NCI-H446 treated with DMSO at 0.1 percent for 48 hours (cell line): ENCODE measurements at regions not wholly inside any gene's neighbourhood (a gene's known extent, or its start where the extent isn't known, plus 50 kb on each side); places are given as distances from the start of the nearest gene placed in this dataset.
"Not testable (repeated sequence)": the region's sequence is repeated elsewhere in the genome, so short reads cannot be mapped to it uniquely, and the experiment has no call there.

Experiments
- DNase-seq: peaks from one replicate; lab custom pipeline; 2025; lab: John Stamatoyannopoulos, UW

DNA sequence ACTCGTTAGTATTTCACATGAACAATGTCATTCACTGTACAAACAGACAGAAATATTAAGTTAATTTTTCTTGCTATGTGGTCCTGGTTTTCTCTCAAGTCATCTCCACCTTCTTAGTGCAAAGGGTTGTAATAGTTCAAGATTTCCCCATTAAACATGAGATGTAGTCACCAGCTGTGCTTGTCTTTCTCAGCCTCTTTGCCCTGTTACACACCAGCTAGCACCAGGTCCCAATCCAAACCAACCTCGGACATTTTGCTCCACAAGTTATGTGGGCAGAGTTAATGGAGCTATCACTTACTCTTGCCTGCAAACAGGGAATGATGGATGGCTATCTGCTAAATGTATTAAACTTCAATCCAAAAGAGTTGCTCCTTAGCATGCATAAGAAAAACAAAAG is 328.1 kb downstream of the TLE1 start:
- DNase-seq = no peak

DNA sequence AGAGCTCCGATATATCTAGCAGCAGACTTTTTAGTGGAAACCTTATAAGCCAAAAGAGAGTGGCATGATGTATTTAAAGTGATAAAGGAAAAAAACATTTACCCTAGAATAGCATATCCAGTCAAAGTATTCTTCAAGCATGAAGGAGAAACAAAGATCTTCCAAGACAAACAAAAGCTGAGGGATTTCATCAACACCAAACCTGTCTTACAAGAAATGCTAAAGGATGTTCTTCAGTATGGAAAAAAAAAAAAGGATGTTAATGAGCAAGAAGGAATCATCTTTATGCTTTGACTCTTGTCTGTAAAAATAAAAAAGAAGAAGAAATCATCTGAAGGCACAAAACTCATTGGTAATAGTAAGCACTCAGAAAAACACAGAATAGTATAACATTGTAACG is 338.2 kb downstream of the TLE1 start:
- DNase-seq = no peak

DNA sequence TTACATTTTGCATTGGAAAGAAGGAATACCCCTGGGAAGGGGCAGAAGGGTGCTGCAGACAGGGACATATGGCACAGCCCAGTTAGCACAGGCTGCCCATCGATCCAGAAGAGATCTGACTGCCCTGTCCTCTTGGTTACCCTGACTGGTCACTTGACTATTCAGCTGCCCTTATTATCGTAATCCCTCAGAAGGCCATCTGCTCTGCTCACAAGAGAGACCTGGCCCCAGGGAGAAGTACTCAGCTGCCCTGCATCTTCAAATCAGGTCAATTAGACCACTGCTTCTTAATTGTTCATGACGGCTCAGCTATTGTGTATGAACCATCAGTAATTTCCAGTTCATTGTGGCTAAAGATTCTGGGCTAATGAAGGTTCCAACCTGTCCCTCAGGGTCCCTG is 345.0 kb downstream of the TLE1 start:
- DNase-seq = no peak

DNA sequence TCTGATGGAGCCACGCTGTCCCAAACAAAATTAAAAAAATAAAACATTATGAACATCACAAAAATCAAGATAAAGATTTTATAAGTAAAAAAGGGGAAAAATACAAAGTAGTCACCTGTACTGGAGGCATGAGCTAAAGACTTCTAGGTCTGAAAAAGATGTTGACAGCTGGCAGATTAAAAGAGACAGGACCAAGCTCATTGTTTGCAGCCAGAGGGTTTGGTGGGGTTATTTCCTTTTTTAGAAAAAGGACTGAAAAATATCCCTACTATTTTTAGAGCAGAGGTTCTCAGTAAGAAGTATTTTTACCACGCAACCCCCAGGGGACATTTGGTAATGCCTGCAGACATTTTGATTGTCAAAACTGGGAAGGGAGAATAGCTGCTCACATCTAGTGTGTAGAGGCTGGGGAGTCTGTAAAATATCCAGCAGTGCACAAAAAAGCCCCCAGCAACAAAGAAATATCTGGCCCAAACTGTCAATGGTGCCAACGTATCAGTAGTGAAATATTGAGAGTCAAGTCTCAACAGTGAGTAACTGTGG is 353.4 kb downstream of the TLE1 start:
- no peak for DNase-seq

DNA sequence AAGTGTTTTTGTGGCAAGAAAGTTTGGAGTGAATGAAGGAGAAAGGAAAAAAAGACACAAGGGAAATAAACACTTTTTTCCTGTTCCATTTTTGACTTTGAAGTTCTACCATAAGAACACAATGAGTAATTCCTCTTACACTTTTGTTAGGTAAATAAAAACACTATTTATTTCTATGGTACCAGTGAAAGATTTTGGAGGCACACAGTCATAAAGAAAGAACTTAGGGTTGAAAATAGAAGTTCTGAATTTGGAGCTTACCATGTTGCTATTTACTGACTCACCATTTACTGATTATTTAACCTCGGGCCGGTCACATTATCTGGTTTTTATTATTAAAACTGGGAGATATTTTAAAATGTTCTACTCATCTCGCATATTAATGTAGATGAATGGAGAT is 367.8 kb downstream of the TLE1 start:
- DNase-seq = no peak

DNA sequence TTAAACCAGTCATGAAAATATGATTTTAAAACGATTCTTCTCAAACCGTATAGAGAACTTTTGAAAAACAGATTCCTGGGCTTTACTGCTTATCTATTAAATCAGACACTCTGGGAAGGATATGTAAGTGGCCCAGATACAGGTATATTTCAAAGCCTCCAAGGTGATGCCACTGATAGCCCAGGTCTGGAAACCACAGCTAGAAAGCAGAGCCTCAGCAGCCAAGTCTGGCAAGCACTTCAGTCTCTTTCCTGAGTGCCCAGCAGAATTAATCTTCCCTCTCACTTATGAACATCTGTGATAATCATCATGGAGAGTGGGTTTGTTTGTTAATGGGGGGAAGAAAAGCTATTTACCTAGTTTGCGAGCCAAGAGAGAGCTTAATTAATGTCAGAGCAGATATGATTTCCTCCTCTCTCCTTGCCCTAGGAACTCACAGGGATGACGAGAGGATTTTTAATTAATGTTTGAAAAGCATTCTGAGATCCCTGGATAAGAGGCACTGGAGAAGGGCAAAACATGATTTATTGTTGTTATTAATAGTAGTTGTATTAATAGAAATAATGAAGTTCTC is 368.4 kb downstream of the TLE1 start:
- DNase-seq = peak; percentile 75

DNA sequence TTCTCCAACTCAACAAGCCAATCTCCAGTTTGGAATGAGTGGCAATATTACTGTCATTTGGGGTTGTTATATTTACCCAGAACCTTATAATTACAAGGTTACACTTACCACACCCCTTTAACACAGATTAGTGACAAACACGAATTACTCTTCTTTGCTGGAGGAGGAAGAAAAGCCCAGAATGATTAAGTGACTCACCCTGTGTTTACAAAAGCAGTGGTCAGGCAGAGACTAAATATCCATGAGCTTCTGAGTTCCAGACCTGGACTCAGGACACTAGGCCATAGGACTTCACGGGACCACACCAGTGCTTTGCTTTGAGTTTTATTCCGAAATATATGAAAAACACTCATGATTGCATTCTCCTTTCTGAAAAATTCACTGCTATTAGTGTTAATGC is 370.8 kb downstream of the TLE1 start:
- no peak for DNase-seq

DNA sequence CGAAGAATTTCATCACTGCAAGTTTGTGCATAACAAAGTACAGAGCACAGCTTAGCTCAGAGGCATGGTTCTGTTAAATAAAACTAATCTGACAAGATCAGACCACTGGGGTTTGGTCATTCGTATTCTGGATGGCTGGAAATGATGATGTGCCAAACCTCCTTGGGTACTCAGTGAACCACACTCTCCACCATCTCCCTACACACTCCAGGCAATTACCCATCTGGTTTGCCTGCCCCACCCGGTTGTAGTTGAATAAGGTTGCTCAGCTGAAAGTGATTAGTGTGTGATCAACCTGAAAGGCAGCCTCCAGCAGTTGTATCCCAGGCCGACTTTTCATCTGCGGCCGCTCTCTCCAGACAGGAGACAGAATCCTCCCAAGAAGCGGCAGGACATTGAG is 371.4 kb downstream of the TLE1 start:
- DNase-seq = peak; percentile 38

DNA sequence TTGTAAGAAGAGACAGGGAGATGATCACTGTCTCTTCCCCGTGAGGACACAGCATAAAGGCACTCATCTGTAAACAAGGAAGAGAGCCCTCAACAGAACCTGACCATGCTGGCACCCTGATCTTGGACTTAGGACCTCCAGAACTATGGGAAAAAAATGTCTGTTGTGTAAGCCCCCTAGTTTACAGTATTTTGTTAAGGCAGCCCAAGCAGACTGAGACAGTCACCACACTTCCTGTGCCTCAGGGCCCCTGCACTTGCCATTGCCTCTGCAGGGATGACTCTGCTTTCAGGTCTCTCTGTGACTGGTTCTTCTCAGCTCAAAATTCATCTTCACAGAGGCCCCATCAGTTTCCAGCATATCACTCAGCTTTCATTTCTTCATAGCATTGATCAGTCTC is 372.1 kb downstream of the TLE1 start:
- DNase-seq = no peak

DNA sequence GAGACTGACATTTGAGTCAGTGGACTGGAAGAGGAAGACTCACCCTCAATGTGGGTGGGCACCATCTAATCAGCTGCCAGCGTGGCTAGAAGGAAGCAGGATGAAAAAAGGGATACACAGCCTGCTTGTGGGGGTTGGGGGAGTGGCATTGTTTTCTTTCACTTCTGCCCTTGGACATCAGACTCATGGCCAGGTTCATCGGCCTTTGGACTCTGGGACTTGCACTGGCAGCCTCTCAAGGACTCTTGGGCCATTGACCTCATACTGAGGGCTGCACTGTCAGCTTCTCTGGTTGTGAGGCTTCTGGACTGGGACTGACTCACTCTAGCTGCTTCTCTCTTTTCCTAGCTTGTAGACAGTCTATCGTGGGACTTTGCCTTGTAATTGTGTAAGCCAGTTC is 374.9 kb downstream of the TLE1 start:
- DNase-seq = no peak

DNA sequence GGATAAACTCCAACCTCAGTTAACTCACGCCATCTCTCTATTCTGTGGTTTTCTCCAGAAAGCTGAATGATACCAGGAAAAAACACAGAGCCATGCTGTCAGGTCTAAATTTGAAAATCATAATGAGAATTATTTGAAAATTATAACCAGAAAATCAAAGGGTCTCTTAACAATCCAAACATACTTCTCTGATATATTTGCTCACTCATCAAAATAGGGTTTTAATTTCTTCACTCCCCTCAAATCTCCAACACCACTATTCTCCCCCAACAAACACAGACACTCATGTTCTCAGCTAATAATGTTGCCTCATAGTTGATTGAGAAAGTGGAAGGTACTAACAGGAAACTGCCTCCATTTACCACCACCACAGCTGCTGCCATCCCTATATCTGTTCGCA is 375.5 kb downstream of the TLE1 start:
- DNase-seq = no peak

DNA sequence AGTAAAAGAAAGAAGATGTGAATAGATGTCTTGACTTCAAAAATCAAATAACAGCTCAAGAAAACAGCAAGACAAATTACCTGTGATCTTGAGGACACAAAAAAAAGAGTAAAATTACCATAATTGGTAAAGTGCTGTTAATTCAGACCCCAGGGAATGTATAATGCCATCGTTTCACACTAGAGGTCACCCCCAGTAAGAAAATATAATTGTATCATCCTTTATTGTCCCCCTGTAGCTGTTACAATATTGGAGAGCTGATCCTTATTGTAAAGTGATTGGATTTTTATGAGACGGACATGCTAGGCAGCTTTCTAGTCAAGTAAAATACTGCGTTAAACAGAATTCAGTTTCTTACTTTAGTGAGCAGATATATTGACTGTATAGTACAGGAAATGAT is 377.0 kb downstream of the TLE1 start:
- DNase-seq = no peak

DNA sequence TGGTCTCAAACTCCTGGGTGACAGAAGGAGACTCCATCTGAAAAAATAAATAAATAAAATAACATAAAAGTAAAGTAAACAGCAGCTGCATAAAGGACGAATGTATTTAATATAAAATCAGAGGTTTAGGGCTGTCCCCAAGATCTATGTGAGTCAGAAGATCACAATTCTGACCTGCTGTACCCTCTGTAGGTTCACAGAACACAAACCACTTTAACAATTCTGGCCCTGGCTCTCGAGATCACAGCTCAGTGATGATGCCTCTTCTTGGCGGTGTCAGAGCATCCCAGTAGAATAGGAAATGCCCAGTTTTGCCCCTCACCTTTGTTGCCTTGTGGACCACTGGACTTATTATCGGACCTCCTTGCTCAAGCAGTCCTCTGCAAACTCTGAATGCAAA is 380.9 kb downstream of the TLE1 start:
- DNase-seq = no peak

DNA sequence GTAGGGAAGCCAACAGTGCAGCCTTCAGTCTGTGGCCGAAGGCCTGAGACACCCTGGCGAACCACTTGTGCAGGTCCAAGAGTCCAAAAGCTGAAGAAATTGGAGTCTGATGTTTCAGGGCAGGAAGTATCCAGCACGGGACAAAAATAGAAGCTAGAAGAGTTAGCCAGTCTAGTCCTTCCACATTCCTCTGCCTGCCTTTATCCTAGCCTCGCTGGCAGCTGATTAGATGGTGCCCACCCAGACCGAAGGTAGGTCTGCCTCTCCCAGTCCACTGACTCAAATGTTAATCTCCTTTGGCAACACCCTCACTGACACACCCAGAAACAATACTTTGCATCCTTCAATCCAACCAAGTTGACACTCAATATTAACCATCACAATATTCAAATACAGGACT is 381.6 kb downstream of the TLE1 start:
- DNase-seq = not testable (repeated sequence)

DNA sequence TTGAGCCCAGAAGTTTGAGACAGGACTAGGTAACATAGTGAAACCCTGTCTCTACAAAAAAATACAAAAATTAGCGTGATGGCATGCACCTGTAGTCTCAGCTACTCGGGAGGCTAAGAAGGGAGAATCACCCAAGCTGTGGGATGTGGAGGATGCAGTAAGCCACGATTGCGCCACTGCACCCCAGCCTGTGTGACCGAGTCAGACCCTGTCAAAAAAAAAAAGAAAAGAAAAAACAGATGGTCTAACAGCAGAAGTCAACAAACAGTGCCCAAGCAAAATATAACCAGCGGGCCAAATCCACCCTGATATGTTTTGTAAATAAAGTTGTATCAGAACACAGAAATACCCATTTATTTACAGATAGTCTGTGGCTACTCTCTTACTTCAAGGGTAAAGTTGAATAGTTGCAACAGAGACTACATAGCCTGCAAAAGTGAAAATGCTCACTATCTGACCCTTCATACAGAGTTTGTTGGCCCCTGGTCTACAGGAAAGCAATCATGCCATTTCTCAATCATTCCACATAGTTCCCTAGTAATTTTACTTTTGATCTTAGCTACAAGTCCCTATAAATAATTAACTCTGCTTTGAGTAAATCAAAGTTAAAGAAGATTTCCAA is 383.7 kb downstream of the TLE1 start:
- DNase-seq = no peak

DNA sequence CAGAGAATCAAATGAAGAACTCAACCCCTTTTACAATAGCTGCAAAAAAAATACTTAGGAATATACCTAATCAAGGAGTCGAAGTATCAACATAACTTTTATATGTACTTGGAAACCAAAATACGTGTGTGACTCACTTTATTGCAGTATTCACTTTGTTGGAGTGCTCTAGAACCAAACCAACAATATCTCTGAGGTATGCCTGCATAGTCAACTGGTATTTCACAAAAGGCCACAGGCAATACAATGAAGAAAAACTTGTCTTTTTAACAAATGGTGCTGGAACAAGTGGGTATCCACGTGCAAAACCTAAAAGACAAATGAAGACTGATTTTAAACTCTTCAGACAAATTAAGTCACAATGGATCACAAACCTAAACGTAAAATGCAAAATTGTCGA is 385.7 kb downstream of the TLE1 start:
- no peak for DNase-seq

DNA sequence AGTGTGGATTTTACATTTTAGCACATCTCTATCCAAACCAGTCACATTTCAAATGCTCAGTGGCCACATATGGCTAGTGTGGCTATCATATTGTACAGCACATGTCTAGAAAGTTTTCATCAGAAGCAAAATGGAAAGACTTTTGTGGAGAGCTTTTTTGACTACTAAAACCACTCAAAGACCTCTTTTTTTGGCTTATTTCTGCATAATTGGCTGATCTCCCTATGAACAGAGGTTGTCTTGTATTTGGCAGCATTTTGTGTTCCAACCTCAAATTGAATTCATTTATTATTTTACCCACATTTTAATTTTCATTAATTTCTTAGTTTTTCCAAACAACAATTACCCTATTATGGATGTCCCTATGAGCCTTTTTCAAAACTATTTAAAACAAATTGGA is 395.7 kb downstream of the TLE1 start:
- no peak for DNase-seq

DNA sequence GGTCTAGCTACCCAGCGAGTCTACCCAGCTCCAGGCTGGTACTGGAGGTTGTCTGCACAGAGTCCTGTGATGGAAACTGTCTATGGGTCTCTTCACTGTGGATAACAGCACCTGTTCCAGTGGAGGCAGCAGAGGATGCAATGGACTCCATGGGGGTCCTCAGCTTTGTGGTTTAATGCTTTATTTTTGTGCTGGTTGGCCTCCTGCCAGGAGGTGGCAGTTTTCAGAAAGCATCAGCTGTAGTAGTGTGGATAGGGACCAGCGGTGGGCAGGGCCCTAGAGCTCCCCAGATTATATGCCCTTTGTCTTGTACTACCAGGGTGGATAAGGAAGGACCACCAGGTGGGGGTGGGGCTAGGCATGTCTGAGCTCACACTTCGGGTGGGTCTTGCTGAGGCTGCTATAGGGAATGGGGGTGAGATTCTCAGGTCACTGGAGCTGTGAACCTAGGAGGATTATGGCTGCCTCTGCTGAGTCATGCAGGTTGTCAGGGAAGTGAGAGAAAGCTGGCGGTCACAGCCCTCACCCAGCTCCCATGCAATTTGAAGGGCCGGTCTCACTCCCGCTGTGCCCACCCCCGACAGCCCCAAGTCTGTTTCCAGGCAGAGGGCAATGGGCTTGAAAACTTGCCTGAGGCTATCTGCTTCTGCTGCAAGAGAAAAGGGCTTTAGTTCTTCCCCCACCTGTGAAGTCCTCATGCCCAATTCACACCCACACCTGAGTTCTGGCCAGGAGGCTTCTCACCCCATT is 397.1 kb downstream of the TLE1 start:
- no peak for DNase-seq

DNA sequence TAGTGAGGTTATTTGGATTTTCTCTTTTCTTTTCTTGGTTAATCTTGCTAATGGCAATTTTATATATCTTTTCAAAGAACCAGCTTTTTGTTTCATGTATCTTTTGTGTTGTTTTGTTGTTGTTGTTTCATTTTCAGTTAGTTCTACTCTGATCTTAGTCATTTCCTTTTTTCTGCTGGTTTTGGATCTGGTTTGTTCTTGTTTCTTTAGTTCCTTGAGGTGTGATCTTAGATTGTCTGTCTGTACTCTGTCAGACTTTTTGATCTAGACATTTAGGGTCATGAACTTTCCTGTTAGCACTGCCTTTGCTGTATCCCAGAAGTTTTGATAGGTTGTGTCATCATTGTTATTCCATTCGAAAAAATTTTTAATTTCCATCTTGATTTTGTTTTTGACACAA is 399.7 kb downstream of the TLE1 start:
- no peak for DNase-seq

DNA sequence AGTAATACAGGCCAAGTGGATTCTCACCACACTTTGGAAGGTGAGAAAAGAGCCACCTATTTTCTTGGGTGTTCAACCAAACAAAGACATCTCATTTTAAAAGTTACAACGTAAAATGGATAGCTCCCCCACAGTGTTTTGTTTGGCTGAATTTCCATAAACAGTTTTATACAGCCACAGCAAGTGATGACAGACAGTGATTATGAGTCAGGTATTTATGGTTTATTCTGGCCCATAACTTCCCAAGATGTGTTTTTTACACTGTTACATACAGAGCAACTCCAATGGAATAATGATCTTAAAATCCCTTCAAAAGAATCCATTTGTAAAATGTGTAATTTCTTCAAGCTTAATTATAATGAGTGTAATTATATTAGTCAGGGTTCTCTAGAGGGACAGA is 421.3 kb downstream of the TLE1 start:
- DNase-seq = no peak

DNA sequence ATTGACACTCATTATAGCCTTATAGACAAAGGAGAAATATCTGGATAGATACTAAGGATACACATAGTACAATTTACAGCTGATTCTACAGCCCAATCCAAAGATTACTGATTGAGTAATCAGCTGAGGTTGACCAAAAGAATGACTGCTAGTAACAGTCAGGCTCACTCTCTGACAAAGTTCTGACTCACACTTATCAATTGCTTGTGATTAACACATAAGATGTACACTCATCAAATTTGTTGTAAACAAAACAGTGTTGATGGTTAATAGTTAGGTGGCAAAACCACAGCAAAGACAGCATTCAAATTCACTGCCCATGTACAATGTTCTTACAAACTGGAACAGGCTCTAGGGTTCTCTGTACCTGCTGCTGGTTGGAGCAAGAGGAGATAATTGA is 422.7 kb downstream of the TLE1 start:
- no peak for DNase-seq

DNA sequence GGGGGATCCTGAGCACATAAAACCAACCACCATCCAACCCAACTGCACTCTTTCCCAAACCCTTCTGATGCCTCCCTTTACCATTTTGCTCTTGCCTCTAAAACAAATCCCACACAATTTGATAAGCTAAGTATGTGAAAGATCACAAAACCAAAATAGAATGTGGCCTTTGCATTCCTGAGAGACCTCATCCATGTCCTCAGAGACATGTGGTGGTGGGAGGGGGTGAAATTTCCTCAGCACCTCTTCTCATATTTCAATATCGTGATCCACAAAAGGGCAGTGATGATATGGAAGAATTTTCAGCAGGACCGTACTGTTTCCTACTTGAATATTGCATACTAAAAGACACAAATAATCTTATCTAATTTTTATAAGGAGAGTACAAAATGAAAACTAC is 423.3 kb downstream of the TLE1 start:
- no peak for DNase-seq

DNA sequence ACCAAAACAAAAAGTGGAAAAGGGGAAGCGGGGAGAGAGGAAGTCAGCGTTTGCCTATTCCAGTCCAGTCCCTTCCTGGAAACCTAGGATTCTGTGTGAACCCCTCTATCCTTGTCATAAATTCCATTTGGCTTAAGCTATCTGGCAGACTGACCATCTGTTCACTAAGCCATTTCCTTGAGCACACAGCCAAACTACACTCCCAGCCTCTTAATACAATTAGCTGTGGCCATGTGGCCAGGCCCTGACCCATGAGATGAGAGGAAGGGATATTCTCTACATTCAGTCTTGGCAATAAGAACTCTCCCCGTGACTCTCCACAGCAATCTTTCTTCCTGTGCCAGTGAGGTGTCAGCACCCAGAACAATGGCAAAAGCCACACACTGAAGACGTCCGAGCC is 424.8 kb downstream of the TLE1 start:
- DNase-seq = peak; percentile 33

DNA sequence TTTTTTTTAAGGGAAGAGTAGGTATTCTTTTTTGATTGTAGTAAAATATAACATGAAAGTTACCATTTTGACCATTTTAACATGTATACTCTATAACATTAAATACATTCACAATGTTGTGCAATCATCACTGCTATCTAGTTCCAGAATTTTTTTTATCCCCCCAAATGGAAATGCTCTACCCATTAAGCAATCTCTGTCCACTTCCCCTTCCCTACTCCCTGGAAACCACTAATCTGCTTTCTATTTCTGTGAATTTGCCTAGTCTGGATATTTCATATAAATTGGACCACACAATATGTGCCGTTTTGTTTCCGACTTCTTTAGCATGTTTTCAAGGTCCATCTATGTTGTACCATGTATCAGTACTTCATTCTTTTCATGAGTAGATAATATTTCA is 429.5 kb downstream of the TLE1 start:
- no peak for DNase-seq
